GM19043 (cell line): ENCODE measurements at regions not wholly inside any gene's neighbourhood (a gene's known extent, or its start where the extent isn't known, plus 50 kb on each side); places are given as distances from the start of the nearest gene placed in this dataset.
"Not testable (repeated sequence)": the region's sequence is repeated elsewhere in the genome, so short reads cannot be mapped to it uniquely, and the experiment has no call there.

Source experiments
- ATAC-seq: cut with Tn5 transposase; IDR thresholded peaks from one replicate; pipeline ENCODE4 v1.9.1; 2021; ENCODE audit warnings: low read depth; ENCODE audit not compliant: unreplicated experiment

- peak; percentile 96 for ATAC-seq
Observed at GRCh38 chr1:221478050-221478949, 263.6 kb downstream of the DUSP10 start.

- ATAC-seq: no peak
Observed at GRCh38 chr1:221487781-221488524, 253.9 kb downstream of the DUSP10 start.

- ATAC-seq: no peak
Observed at GRCh38 chr1:221488550-221488949, 253.3 kb downstream of the DUSP10 start.

GRCh38 chr1:221494670-221495069 is 247.2 kb downstream of the DUSP10 start:
- ATAC-seq: no peak

GRCh38 chr1:221497046-221497445 is 244.8 kb downstream of the DUSP10 start:
- no peak for ATAC-seq

- ATAC-seq: no peak
Observed at GRCh38 chr1:221503268-221503667, 238.6 kb downstream of the DUSP10 start.

GRCh38 chr1:221509575-221510355 is 232.1 kb downstream of the DUSP10 start:
- no peak for ATAC-seq

- ATAC-seq: no peak
Observed at GRCh38 chr1:221510793-221511503, 230.9 kb downstream of the DUSP10 start.

- ATAC-seq: no peak
Observed at GRCh38 chr1:221511797-221512196, 230.1 kb downstream of the DUSP10 start.

GRCh38 chr1:221514806-221515205 is 227.1 kb downstream of the DUSP10 start:
- ATAC-seq: no peak

GRCh38 chr1:221515496-221515895 is 226.4 kb downstream of the DUSP10 start:
- no peak for ATAC-seq

- ATAC-seq: no peak
Observed at GRCh38 chr1:221517961-221518360, 223.9 kb downstream of the DUSP10 start.

GRCh38 chr1:221520250-221520649 is 221.6 kb downstream of the DUSP10 start:
- no peak for ATAC-seq

- ATAC-seq: no peak
Observed at GRCh38 chr1:221521686-221522085, 220.2 kb downstream of the DUSP10 start.

- ATAC-seq: no peak
Observed at GRCh38 chr1:221522529-221522940, 219.4 kb downstream of the DUSP10 start.

- ATAC-seq: no peak
Observed at GRCh38 chr1:221525749-221526148, 216.1 kb downstream of the DUSP10 start.

- ATAC-seq: no peak
Observed at GRCh38 chr1:221527302-221527701, 214.6 kb downstream of the DUSP10 start.

- no peak for ATAC-seq
Observed at GRCh38 chr1:221527886-221528624, 213.8 kb downstream of the DUSP10 start.

- ATAC-seq: not testable (repeated sequence)
Observed at GRCh38 chr1:221530159-221530558, 211.7 kb downstream of the DUSP10 start.

- no peak for ATAC-seq
Observed at GRCh38 chr1:221530791-221531190, 211.1 kb downstream of the DUSP10 start.
